Esophagus squamous epithelium (tissue), 5 donors: ENCODE measurements at regions not wholly inside any gene's neighbourhood (a gene's known extent, or its start where the extent isn't known, plus 50 kb on each side); places are given as distances from the start of the nearest gene placed in this dataset.

Source experiments
- DNase-seq: peaks from one replicate; lab custom pipeline; 2025; lab: John Stamatoyannopoulos, UW
- H3K27ac ChIP-seq, 4 donors: fragments of 200-600 bp; sonication (generic); one replicate each; pipeline ENCODE4 v1.5.1; 2016 to 2019; ENCODE audit warnings: mild to moderate bottlenecking in 1 of 4
- H3K27me3 ChIP-seq, 4 donors: fragments of 200-600 bp; sonication (generic); 1 replicate in 3 of 4; 2 replicates in 1 of 4; pipeline versions ENCODE4 v1.5.1 to v1.6.0; 2017 to 2021; ENCODE audit warnings: antibody characterized with exemption in 1 of 4
- H3K36me3 ChIP-seq, 3 donors: fragments of 200-600 bp; sonication (generic); one replicate each; pipeline ENCODE4 v1.5.1; 2016 to 2019
- H3K4me1 ChIP-seq, 3 donors: fragments of 200-600 bp; sonication (generic); one replicate each; pipeline ENCODE4 v1.5.1; 2017 to 2019
- H3K4me3 ChIP-seq, 4 donors: fragments of 200-600 bp; sonication (generic); 1 replicate in 3 of 4; 2 replicates in 1 of 4; pipeline ENCODE4 v1.5.1; 2016 to 2019; ENCODE audit warnings: mild to moderate bottlenecking in 2 of 4, moderate library complexity in 1 of 4
- H3K9me3 ChIP-seq, 3 donors: fragments of 200-600 bp; sonication (generic); one replicate each; pipeline ENCODE4 v1.5.1; 2016 to 2019
- CTCF ChIP-seq, 6 experiments: fragments of 450-650 bp in 4 of 6; fragments of 200-600 bp in 2 of 6; sonication (generic) in 2 of 6; IDR thresholded peaks; one replicate each; pipeline ENCODE4 v1.5.1; 2016 to 2019; ENCODE audit warnings: antibody characterized with exemption in 6 of 6, mild to moderate bottlenecking in 4 of 6, moderate library complexity in 4 of 6
- POLR2A ChIP-seq, 4 donors: fragments of 450-650 bp; IDR thresholded peaks; one replicate each; pipeline ENCODE4 v1.6.1; 2017; ENCODE audit warnings: antibody characterized with exemption in 4 of 4, mild to moderate bottlenecking in 4 of 4, moderate library complexity in 3 of 4
- WGBS, 2 donors: methylation state at CpG; one replicate each; pipeline ENCODE4 v1.1.5; 2018; 5-methylcytosine and 5-hydroxymethylcytosine counted together
- intact Hi-C: fragments of 100-400 bp; cut with DNase I; formaldehyde crosslinking; loops from one replicate; pipeline ENCODE4 v1.15.0; 2022
- donor health status: DM: yes; HTN: yes; CAD: no.

GRCh38 chr6:156396068-156396771, 381.0 kb upstream of the ARID1B start:
- peak overlapping the region in 1 of 4 donors; percentile 41 for H3K4me3 ChIP-seq

GRCh38 chr6:156395276-156395675, 381.9 kb upstream of the ARID1B start:
- Histone ChIP-seq H3K4me1 (peaks cover 0 to 41% (median 3%) of the 10 kb centered on the region in 3 donors), H3K9me3 (no peaks in the 10 kb centered on the region), H3K27me3 (no peaks in the 10 kb centered on the region), H3K36me3 (no peaks in the 10 kb centered on the region), H3K27ac (no peak overlapping the region), H3K4me3 (no peak overlapping the region)
- DNase-seq: no peak
- WGBS, 2 donors: 32 to 35% methylated on average over 6 of the region's 6 CpGs
- TF ChIP-seq CTCF (IDR thresholded peaks at IDR 0.05): no peak
- no peak for TF ChIP-seq POLR2A (IDR thresholded peaks at IDR 0.05)
- intact Hi-C loops: no loop called here

More at GRCh38 chr6:156396068-156396771, 381.0 kb upstream of the ARID1B start:
- no peaks in the 10 kb centered on the region for H3K9me3 ChIP-seq
- H3K27ac ChIP-seq: peak overlapping the region in 2 of 4 donors; percentile 4 to 19
- DNase-seq: no peak
- H3K27me3 ChIP-seq: no peaks in the 10 kb centered on the region
- H3K4me1 ChIP-seq: peaks cover 0 to 41% (median 3%) of the 10 kb centered on the region in 3 donors
- intact Hi-C loops: no loop called here
- no peak for TF ChIP-seq POLR2A (IDR thresholded peaks at IDR 0.05)
- no peak for TF ChIP-seq CTCF (IDR thresholded peaks at IDR 0.05)
- H3K36me3 ChIP-seq: no peaks in the 10 kb centered on the region
- 63 to 66% methylated on average over 11 of the region's 11 CpGs for WGBS, 2 donors

- intact Hi-C loops: no loop called here
- Histone ChIP-seq H3K4me3 (no peak overlapping the region), H3K27ac (no peak overlapping the region), H3K9me3 (no peaks in the 10 kb centered on the region), H3K4me1 (peaks cover 0 to 28% (median 3%) of the 10 kb centered on the region in 3 donors), H3K27me3 (no peaks in the 10 kb centered on the region), H3K36me3 (no peaks in the 10 kb centered on the region)
- DNase-seq: no peak
- WGBS, 2 donors: 68 to 86% methylated on average over 4 of the region's 4 CpGs
- no peak for TF ChIP-seq POLR2A (IDR thresholded peaks at IDR 0.05)
Observed at GRCh38 chr6:156392648-156393047, 384.5 kb upstream of the ARID1B start.

- 92 to 97% methylated on average over 4 of the region's 4 CpGs for WGBS, 2 donors
Observed at GRCh38 chr6:156391977-156392376, 385.2 kb upstream of the ARID1B start.

GRCh38 chr6:156391061-156391672, 386.0 kb upstream of the ARID1B start:
- H3K36me3 ChIP-seq: no peaks in the 10 kb centered on the region
- intact Hi-C loops: no loop called here
- peaks cover 0 to 17% (median 3%) of the 10 kb centered on the region in 3 donors for H3K4me1 ChIP-seq
- no peak overlapping the region for H3K27ac ChIP-seq
- DNase-seq: no peak
- WGBS, 2 donors: 75 to 81% methylated on average over 7 to 11 of the region's 11 CpGs
- TF ChIP-seq CTCF (IDR thresholded peaks at IDR 0.05) (no peak), POLR2A (IDR thresholded peaks at IDR 0.05) (no peak)
- H3K27me3 ChIP-seq: no peaks in the 10 kb centered on the region
- no peak overlapping the region for H3K4me3 ChIP-seq
- no peaks in the 10 kb centered on the region for H3K9me3 ChIP-seq

More at GRCh38 chr6:156391977-156392376, 385.2 kb upstream of the ARID1B start:
- H3K36me3 ChIP-seq: no peaks in the 10 kb centered on the region
- H3K27ac ChIP-seq: no peak overlapping the region
- no peaks in the 10 kb centered on the region for H3K27me3 ChIP-seq
- no peak for TF ChIP-seq CTCF (IDR thresholded peaks at IDR 0.05)
- TF ChIP-seq POLR2A (IDR thresholded peaks at IDR 0.05): no peak
- H3K9me3 ChIP-seq: no peaks in the 10 kb centered on the region
- peaks cover 0 to 25% (median 3%) of the 10 kb centered on the region in 3 donors for H3K4me1 ChIP-seq
- H3K4me3 ChIP-seq: no peak overlapping the region
- DNase-seq: no peak
- intact Hi-C loops: no loop called here
